NT2/D1 (cell line): ENCODE measurements at regions not wholly inside any gene's neighbourhood (a gene's known extent, or its start where the extent isn't known, plus 50 kb on each side); places are given as distances from the start of the nearest gene placed in this dataset.

Source experiments
- DNase-seq: peaks from one replicate; pipeline ENCODE4 v3.0.0-alpha.2; 2011; ENCODE audit warnings: low read depth, low spot score
- H3K27me3 ChIP-seq: 2 replicates; pipeline ENCODE4 v1.6.0; 2011; ENCODE audit warnings: mild to moderate bottlenecking; ENCODE audit not compliant: insufficient read length, insufficient read depth
- H3K36me3 ChIP-seq: 2 replicates; pipeline ENCODE4 v1.6.1; 2011; ENCODE audit warnings: mild to moderate bottlenecking, low read length, mixed read lengths; ENCODE audit not compliant: insufficient read depth, insufficient read length
- H3K4me1 ChIP-seq: 2 replicates; pipeline ENCODE4 v1.5.1; 2011; ENCODE audit not compliant: insufficient read depth, insufficient read length
- H3K4me3 ChIP-seq: 2 replicates; pipeline ENCODE4 v1.5.1; 2011; ENCODE audit warnings: low read depth; ENCODE audit not compliant: insufficient read length
- H3K9ac ChIP-seq: 2 replicates; pipeline ENCODE4 v1.6.0; 2011; ENCODE audit warnings: low read depth; ENCODE audit not compliant: insufficient read length
- H3K9me3 ChIP-seq: 2 replicates; pipeline ENCODE4 v1.5.1; 2011; ENCODE audit warnings: mild to moderate bottlenecking, low read length; ENCODE audit not compliant: insufficient read depth
- SUZ12 ChIP-seq: IDR thresholded peaks from 2 replicates; pipeline ENCODE4 v1.6.1; 2011; ENCODE audit not compliant: insufficient read length, insufficient read depth; ENCODE audit errors: extremely low read depth
- YY1 ChIP-seq: IDR thresholded peaks from 2 replicates; pipeline ENCODE4 v1.6.1; 2011; ENCODE audit not compliant: insufficient read length, insufficient read depth
- ZNF274 ChIP-seq: IDR thresholded peaks from 2 replicates; pipeline ENCODE4 v1.6.1; 2011; ENCODE audit warnings: mild to moderate bottlenecking, low read depth, low read length

DNA sequence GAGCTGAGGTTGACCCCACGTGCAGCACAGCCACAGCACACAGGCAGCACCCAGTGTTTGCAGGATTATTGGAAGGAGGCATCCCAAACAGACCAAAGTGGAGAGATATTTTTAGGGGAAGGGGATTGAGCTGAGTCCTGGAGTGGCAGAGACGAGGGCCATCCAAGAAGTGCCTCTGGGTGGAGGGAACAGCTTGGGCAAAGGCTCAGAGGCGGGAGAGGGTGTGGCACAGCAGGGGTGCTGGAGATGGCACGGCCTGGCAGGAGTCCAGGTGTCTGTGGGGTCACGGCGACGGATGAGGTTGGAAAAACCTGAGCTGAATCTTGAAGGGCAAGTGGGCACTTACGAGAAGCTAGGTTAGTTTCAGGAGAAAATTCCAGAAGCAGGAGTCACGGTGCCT, 60.6 kb downstream of the INHBB start:
- no peak for TF ChIP-seq YY1
- no peak for TF ChIP-seq ZNF274
- no peak for TF ChIP-seq SUZ12
- no peak overlapping the region for H3K4me3 ChIP-seq
- H3K27me3 ChIP-seq: peaks cover 3% of the 10 kb centered on the region
- peaks cover 3% of the 10 kb centered on the region for H3K4me1 ChIP-seq
- DNase-seq: no peak
- no peaks in the 10 kb centered on the region for H3K36me3 ChIP-seq
- peaks cover 12% of the 10 kb centered on the region for H3K9me3 ChIP-seq
- no peak overlapping the region for H3K9ac ChIP-seq

DNA sequence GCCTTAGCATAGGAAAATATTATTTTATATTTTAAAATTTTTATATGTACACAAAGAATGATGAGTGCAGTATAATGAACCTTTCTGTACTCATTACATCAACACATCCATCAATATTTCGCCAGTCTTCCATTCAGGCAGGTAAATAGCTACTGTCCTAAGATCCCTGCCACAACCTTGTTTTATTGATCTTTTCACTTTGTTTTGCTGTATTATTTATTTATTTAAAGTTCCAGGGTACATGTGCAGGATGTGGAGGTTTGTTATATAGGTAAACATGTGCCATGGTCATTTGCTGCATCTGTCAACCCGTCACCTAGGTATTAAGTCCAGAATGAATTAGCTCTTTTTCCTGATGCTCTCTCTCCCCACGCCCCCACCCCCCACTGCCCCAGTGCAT, 64.6 kb downstream of the INHBB start:
- Histone ChIP-seq H3K4me1 (peaks cover 3% of the 10 kb centered on the region), H3K9ac (no peak overlapping the region), H3K9me3 (peaks cover 12% of the 10 kb centered on the region), H3K27me3 (peaks cover 3% of the 10 kb centered on the region), H3K36me3 (no peaks in the 10 kb centered on the region), H3K4me3 (no peak overlapping the region)
- no peak for TF ChIP-seq SUZ12
- TF ChIP-seq YY1: no peak
- no peak for TF ChIP-seq ZNF274
- DNase-seq: no peak

DNA sequence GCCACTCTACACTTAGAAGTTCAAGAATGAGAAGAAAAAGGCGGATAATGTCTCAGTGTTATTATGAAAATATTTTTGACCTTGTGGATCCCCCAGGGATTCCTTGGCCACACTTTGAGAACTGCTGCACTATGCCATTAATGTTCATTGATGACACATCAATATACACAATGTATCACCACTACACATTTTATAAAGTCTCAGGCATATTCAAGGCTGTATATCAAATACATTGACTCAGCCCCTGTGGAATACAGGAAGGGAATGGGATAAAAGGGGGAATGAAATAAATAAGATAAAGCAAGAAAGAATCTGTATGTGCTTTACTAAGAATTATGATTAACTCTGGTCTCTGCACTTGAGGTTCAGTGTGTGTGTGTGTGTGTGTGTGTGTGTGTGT, 69.1 kb downstream of the INHBB start:
- no peak for DNase-seq
- H3K4me3 ChIP-seq: no peak overlapping the region
- peaks cover 3% of the 10 kb centered on the region for H3K9me3 ChIP-seq
- no peak overlapping the region for H3K9ac ChIP-seq
- TF ChIP-seq SUZ12 (no peak), YY1 (no peak), ZNF274 (no peak)
- H3K4me1 ChIP-seq: peaks cover 3% of the 10 kb centered on the region
- H3K27me3 ChIP-seq: no peaks in the 10 kb centered on the region
- no peaks in the 10 kb centered on the region for H3K36me3 ChIP-seq

DNA sequence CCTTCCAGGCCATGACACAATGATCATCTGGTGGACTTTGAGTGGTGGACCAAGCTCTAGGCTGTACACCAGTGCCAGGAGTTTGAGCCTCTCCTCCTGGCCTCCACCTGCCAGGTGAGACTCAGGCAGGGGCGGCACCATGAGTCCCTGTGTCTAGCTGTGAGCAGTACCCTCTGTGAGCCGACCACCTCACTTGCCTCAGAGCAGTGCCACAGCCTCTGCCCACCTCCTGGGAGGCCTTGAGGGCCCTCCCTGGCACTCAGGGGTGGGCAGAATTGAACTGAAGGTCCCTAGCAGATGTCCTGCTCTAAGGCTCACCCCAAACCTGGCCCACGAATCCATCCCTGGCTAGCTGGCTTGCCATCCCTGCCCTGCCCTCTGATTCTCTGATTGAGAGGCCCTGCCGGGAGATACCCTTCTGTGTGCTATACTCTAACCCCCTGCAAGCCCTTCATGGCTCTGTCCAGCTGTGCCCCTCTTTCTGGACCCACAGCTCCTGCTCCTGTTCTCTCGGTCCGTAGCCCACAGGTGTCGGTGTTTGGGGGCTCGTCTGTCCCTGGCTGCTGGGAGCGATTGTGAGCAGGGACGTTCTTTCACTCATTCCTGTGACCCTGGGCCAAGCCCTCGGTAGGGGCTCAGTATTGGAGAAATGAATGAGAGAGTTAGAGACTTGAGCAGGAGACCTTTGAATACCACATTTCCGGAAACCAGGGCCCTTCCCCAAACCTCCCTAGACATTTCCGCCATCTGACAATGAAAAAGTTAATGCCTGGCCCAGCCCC, 70.0 kb downstream of the INHBB start:
- Histone ChIP-seq H3K9ac (no peak overlapping the region), H3K4me3 (no peak overlapping the region)
- TF ChIP-seq YY1 (no peak), SUZ12 (no peak), ZNF274 (no peak)

DNA sequence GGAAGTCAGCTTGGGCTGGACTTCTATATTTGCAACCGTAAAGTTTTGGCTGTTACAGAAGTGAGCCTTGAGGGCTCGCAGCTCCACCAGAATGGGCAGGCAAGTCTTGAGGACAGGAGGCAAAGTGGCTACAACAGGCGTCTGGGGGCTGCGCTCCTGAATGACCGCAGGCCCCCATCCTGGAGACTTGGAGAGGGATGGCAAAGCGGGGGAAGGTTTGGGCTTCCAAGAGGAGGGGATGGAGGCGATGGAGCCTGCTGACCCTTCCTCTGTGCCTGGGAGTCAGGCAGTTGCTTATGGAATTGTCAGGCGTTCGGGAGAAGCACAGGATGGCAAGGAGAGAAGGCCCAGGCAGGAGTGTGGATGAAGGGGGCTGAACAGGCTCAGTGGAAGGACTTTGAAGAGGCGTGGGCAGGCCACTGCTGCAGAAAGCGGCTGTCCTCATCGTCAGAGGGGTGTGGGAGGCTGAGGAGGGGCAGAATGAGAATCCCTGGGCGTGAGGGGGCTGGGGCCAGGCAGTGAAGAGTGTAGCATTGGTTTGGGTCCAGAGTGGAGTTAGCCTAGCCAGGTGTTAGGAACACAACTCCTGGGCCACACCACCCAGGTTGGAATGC, 72.3 kb downstream of the INHBB start:
- Histone ChIP-seq H3K4me1 (peaks cover 3% of the 10 kb centered on the region), H3K9ac (no peak overlapping the region), H3K9me3 (no peaks in the 10 kb centered on the region), H3K27me3 (peaks cover 9% of the 10 kb centered on the region), H3K36me3 (no peaks in the 10 kb centered on the region), H3K4me3 (no peak overlapping the region)
- DNase-seq: no peak
- no peak for TF ChIP-seq SUZ12
- TF ChIP-seq YY1: no peak
- no peak for TF ChIP-seq ZNF274

More for the DNA sequence above, 70.0 kb downstream of the INHBB start:
- no peaks in the 10 kb centered on the region for H3K9me3 ChIP-seq
- H3K4me1 ChIP-seq: peaks cover 3% of the 10 kb centered on the region
- no peak for DNase-seq
- peaks cover 2% of the 10 kb centered on the region for H3K27me3 ChIP-seq
- no peaks in the 10 kb centered on the region for H3K36me3 ChIP-seq

DNA sequence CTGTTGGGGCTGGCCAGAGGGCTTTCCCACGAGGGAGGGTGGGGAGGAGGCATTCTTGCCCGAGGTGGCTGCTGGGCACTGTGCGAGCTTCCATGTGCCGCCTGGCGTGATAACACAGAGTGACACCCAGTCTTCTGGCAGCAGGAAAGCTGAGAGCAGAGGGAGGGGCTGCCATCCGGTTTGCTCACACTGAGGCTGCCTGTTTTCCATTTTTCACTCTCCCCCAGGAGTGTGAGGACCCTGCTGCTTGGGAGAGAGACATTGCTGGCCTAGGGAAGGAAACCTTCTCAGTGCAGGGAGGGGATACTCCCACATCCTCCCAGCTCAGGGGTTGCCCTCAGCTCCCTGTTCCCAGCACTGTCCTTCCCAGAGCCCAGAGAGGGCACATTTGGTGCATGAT, 73.1 kb downstream of the INHBB start:
- H3K9me3 ChIP-seq: no peaks in the 10 kb centered on the region
- no peak overlapping the region for H3K4me3 ChIP-seq
- peaks cover 17% of the 10 kb centered on the region for H3K27me3 ChIP-seq
- no peak overlapping the region for H3K9ac ChIP-seq
- peaks cover 3% of the 10 kb centered on the region for H3K4me1 ChIP-seq
- H3K36me3 ChIP-seq: no peaks in the 10 kb centered on the region
- DNase-seq: no peak
- TF ChIP-seq SUZ12: no peak
- TF ChIP-seq ZNF274: no peak
- TF ChIP-seq YY1: no peak

DNA sequence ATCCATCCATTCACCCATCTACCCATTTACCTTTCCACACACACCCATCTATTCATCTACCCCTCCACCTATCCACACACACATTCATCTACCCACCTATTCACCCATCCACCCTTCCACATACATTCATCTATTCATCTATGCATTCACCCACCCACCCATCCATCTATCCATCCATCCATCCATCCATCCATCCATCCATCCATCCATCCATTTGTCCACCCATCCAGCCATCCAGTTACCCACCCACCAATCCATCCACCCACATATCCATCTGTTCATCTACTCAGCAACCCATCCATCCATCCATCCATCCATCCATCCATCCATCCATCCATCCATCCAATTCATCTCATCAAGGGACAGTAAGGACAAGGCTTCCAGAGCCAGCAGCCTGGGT, 74.0 kb downstream of the INHBB start:
- H3K4me1 ChIP-seq: peaks cover 3% of the 10 kb centered on the region
- H3K9ac ChIP-seq: no peak overlapping the region
- TF ChIP-seq SUZ12 (no peak), YY1 (no peak), ZNF274 (no peak)
- H3K27me3 ChIP-seq: peaks cover 18% of the 10 kb centered on the region
- H3K4me3 ChIP-seq: no peak overlapping the region
- H3K36me3 ChIP-seq: no peaks in the 10 kb centered on the region
- DNase-seq: no peak
- no peaks in the 10 kb centered on the region for H3K9me3 ChIP-seq
